Right ventricle myocardium inferior (tissue), 1 donor: ENCODE measurements at regions not wholly inside any gene's neighbourhood (a gene's known extent, or its start where the extent isn't known, plus 50 kb on each side); places are given as distances from the start of the nearest gene placed in this dataset.
"Not testable (repeated sequence)": the region's sequence is repeated elsewhere in the genome, so short reads cannot be mapped to it uniquely, and the experiment has no call there.

Source experiments
- ATAC-seq: fragments of 200-7000 bp; cut with Tn5 transposase; one replicate; pipeline ENCODE4 v1.9.1; 2020; ENCODE audit warnings: mild to moderate bottlenecking, moderate library complexity
- DNase-seq: peaks from one replicate; pipeline ENCODE4 v3.0.0; 2021; ENCODE audit errors: missing footprints
- intact Hi-C: fragments of 100-400 bp; cut with DNase I; formaldehyde crosslinking; loops from one replicate; pipeline ENCODE4 v1.11.0; 2022
- donor health status: DM: no; HTN: yes; CAD: no; lungs with severe emphysema.

DNA sequence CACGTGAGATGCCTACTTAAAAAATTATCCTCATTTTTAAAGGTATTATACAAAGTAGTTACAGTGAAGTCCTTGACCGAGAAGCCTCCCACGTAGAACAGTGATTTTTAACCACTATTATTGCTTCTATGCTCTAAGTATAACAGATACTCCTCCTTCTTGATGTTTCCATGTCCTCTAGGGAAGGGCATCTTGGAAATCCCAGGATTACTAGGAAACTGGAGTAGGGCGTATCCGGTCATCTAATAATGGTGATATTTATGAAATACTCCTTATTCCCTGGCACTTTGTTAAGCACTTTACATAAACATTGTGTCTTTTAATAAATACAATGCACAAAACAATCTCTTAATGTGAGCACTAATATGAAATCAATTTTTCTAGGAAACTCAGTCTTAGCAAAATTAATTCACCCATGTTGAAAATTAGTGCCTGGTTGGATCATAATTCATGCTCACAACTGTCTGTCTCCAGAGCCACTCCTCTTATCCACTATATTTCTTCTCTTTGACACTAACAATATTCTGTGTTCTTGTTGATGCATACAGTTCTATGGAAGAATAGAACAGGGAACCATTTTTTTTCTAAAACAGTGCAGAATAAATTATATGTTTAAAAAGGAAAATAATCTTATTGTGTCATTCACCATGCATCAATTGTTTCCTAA lies 128.6 kb upstream of the SEMA3E start:
- intact Hi-C loops, result no loop called here
- no peak for ATAC-seq

DNA sequence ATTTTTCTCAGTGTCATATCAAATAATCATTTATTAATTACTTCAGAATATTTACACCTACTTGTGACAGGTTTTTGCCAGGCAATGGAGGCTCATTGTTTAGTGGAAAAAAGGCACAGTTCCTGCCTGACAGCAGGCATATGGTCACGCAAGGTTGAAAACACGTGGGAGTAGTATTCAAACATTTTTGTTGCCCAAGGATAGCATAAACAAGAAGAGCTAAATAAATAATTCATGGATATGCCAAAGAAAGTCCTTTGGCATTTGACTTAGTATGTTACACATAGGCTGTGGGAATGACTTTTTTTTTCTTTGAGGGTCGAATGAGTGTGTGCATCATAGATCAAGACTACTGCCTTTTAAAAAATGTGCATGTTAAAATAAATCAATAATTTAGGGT lies 120.5 kb upstream of the SEMA3E start:
- ATAC-seq (no peak), DNase-seq (no peak)
- intact Hi-C loops, result no loop called here

More for the DNA sequence above, 128.6 kb upstream of the SEMA3E start:
- no peak for DNase-seq

DNA sequence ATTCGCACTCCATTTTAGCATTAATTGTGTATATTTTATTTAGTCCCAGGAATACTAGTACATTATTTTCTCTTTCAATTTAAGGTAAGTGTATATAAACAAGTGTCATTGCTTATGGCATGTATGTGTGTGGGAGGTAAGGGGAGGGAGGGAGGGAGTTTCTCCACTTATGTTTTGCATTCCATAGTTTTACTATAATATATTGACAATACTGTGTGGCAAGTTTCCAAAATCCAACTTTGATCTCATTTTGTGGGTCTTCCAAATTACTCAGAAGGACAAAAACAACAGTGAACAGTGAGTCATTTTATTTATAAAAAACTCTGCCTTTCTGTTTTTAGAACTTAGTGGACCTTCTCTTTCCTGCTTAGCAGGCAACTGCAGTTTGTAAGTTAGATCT lies 102.3 kb upstream of the SEMA3E start:
- ATAC-seq, result no peak
- DNase-seq, result no peak
- intact Hi-C loops, result no loop called here

DNA sequence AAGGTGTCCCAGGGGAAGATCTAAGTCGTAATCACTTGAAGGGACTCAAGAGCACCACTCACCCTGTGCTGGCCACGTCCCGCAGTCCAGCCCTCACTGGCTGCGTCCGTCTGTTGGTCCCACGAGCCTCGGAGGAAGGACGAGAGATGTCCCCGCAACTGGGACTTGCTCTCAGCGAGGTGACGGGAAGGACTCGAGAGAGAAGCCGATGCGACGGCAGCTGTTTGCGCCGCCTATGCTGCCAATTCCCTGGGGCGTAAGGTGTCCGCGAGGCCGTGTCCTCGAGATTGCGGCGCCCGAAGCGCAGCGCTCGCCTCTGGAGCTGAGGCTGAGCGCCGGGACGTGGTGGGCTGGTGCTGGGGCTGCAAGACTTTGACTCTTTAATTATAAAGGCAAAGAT lies 100.6 kb upstream of the SEMA3E start:
- peak; percentile 53 for DNase-seq
- ATAC-seq, result no peak
- intact Hi-C loops, result no loop called here

DNA sequence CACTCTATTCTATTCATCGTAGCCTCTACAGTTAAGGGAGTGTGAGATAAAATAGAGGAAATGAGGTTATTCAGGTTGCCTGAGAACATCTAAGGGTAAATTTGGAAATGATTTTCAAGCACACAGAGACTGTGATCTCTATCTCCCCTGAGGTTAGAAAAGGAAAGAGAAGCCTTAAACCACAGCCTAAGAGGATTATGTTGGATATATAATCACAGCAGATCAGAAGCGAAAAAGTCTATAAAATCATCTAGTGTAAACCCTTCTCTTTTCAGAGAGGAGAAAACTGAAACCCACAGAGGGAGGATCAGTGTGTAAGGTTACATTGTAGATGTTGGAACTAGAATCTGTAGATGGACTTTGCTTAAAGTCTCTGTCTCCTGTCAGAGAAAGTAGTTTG lies 90.6 kb upstream of the SEMA3E start:
- intact Hi-C loops, result no loop called here

DNA sequence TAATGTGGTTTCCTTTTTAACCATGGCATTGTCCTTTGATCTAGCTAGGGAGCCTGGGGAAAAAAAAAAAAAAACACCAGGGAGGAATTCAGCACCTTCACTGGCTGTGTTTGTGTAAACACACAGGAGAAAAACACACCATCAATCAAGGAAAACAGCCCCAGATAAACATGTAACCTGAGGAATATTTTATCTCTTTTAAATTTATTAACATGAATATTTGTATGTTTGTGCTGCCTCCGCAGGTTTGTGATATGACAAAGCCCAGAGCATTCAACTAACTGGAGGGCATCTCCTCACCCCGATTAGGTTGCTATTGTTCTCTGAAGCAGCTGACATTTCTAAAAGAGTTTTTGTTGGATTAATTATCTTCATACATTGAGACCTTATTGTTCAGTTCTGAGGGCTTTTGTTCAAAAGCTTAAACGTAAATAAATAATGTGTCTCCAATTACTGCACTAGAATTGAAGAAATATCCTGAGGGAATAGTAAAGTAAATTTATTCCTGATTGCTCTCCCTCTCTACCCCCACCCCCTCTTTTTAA lies 89.4 kb upstream of the SEMA3E start:
- ATAC-seq (no peak), DNase-seq (no peak)
- intact Hi-C loops, result no loop called here

More for the DNA sequence above, 90.6 kb upstream of the SEMA3E start:
- DNase-seq, result no peak
- no peak for ATAC-seq

DNA sequence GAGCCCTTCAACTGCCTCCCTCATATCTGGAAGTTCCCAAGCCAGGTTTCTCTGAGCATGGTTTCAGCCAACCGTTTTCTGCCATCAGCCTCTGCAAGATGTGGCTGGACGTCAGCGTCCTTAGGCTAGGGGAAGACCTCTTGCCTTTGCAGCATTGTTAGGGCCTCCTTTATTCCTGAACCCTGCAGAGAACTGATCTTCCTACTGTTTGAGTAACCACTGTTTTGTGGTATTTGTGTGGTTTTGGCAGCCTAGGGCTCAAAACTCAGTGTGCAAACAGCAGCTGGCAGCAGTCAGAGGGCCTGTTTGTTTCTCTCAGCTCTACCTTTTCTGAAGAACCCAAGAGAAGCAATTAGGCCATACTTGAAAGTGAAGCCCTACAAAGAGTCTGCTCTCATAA lies 83.4 kb upstream of the SEMA3E start:
- DNase-seq (no peak), ATAC-seq (no peak)
- intact Hi-C loops, result no loop called here

DNA sequence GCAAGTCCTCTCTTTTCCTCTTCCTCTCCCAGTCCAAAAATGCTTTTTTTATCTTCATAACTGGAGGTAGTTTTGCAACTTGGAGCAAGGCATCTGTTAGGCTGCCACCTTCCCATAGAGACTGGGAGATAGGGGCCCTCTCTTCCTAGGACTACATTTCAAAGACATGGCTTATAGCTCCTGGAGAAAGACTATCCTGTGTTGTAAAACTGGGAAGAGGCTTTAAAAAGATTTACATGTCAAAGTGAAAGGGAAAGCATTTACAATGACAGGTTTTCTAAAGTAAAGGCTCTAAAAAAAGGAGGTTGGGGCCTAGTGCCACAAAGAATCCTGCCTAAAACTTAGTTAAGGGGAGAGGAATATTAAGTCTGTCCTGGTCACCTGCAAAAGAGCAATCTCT lies 82.2 kb upstream of the SEMA3E start:
- no peak for DNase-seq

DNA sequence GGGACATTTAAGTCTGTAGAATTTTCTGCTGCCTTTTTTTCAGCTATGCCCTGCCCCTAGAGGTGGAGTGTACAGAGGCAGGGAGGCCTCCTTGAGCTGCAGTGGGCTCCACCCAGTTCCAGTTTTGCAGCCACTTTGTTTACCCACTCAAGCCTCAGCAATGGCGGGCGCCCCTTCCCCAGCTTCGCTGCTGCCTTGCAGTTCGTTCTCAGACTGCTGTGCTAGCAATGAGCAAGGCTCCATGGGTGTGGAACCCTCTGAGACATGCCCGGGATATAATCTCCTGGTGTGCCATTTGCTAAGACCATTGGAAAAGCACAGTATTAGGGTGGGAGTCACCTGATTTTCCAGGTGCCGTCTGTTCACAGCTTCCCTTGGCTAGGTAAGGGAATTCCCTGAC lies 68.0 kb upstream of the SEMA3E start:
- intact Hi-C loops, DNase-seq, ATAC-seq: not testable (repeated sequence)

More for the DNA sequence above, 82.2 kb upstream of the SEMA3E start:
- no peak for ATAC-seq
- intact Hi-C loops, result no loop called here

DNA sequence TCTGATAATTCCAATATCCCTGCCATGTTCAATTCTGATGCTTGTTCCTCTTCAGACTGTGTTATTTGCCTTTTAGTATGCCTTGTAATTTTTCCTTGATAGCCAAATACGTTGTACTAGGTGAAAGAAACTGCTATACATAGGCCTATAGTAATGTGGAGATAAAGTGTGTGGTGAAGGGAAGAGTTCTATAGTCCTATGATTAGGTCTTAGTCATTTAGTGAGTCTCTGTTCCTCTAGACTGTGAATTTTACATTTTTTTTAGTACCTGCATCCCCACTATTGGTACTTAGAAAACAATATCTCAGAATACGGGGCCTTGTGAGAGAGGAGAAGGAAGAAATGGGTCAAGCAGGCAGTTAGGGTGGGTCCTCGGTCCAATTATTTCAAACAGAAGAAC lies 59.6 kb upstream of the SEMA3E start:
- intact Hi-C loops, result no loop called here
- ATAC-seq (no peak), DNase-seq (no peak)

DNA sequence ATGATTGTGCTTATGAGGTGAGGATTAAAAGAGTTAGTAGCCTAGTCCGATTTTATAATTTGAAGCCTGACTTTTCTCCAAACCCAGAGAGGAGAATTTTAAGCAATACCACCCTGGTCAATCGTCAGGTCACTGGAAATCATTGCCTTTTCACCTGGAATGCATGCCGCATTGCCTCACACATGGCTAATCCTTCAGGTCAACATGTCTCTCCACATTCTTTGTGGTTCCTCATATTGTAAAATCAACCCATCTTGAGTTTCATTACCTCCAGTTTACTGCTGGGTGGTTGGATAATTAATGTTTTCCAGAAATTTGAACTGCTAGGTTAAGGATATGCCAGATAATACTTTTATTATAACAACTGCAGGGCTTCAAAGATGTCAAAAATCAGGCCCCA lies 55.6 kb upstream of the SEMA3E start:
- DNase-seq (no peak), ATAC-seq (no peak)
- intact Hi-C loops, result no loop called here

DNA sequence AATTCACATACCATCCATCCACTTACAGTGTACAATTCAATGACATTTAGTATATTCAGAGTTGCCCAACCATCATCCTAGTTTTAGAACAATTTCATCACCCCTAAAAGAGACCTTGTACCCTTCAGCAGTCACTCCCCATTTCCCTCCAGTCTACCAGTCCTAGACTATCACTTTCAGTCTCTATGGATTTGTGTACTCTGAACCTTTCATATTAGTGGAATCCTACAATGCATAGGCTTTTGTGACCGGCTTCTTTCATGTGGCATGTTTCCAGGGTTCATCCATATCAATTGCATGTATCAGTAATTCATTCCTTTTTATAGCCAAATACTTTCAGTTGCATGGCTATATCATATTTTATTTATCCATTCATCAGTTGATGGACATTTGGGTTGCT lies 53.5 kb upstream of the SEMA3E start:
- DNase-seq, result no peak
- ATAC-seq, result no peak
- intact Hi-C loops, result no loop called here

DNA sequence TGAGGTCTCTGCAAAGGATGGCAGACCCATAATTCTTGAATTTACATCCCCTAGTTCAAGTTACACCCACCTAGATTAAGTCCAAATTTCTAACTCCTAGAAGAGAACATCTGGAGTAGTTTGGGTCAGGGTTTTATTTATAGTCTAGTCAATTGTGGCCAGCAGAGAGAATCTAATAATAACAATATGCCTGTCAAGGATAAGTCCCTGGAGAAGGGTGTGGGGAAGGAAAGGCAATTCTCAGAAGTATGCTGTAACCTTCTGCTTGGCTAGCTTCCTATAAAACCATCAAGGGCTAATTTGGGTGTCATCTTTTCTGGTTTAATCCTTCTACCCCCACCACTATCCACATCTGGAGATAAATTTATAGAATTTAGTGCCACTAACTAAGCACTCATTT lies 52.8 kb upstream of the SEMA3E start:
- ATAC-seq, result no peak
- intact Hi-C loops, result no loop called here
- DNase-seq, result no peak
